CD4-positive, alpha-beta T cell (primary cell): ENCODE measurements at regions not wholly inside any gene's neighbourhood (a gene's known extent, or its start where the extent isn't known, plus 50 kb on each side); places are given as distances from the start of the nearest gene placed in this dataset.

Source experiments
- ATAC-seq: fragments of 200-7000 bp; cut with Tn5 transposase; one replicate; pipeline ENCODE4 v1.10.0; 2022; ENCODE audit warnings: mild to moderate bottlenecking; ENCODE audit not compliant: poor library complexity
- CTCF ChIA-PET: fragments of 350-600 bp; sonication (Branson Sonifier 250); formaldehyde crosslinking; loops from one replicate; lab custom pipeline; 2021; ENCODE audit warnings: antibody characterized with exemption, inconsistent platforms; lab: Charles Lee
- POLR2A ChIA-PET: fragments of 350-600 bp; sonication (Branson Sonifier 250); formaldehyde crosslinking; loops from one replicate; lab custom pipeline; 2021; ENCODE audit warnings: antibody characterized with exemption, inconsistent platforms; lab: Charles Lee
- DNase-seq, 14 experiments: peaks; one replicate each; pipeline ENCODE4 v3.0.0-alpha.2; 2013 to 2020; ENCODE audit warnings: mixed read lengths in 2 of 14
- H3K27ac ChIP-seq, 2 donors: one replicate each; pipeline versions ENCODE4 v1.5.1 to v1.7.0; 2013; ENCODE audit warnings: low read length in 2 of 2, low read depth in 1 of 2, mild to moderate bottlenecking in 1 of 2
- H3K27me3 ChIP-seq, 2 experiments: 1 replicate in 1 of 2; 2 replicates in 1 of 2; pipeline versions ENCODE4 v1.6.1 to v1.7.0; 2013; ENCODE audit warnings: low read length in 2 of 2, control low read depth in 1 of 2, mild to moderate bottlenecking in 1 of 2, moderate library complexity in 1 of 2; ENCODE audit not compliant: insufficient read depth in 2 of 2, control insufficient read depth in 1 of 2
- H3K36me3 ChIP-seq: one replicate; pipeline ENCODE4 v1.6.1; 2013; ENCODE audit warnings: low read length, control low read depth; ENCODE audit not compliant: insufficient read depth
- H3K4me1 ChIP-seq: one replicate; pipeline ENCODE4 v1.6.1; 2013; ENCODE audit warnings: low read length, control low read depth; ENCODE audit not compliant: insufficient read depth
- H3K4me3 ChIP-seq: one replicate; pipeline ENCODE4 v1.5.1; 2013; ENCODE audit warnings: mild to moderate bottlenecking, low read length, moderate library complexity
- H3K9me3 ChIP-seq, 2 experiments: 1 replicate in 1 of 2; 2 replicates in 1 of 2; pipeline versions ENCODE4 v1.6.1 to v1.7.0; 2013; ENCODE audit warnings: low read length in 2 of 2, mild to moderate bottlenecking in 2 of 2, control low read depth in 1 of 2, moderate library complexity in 1 of 2; ENCODE audit not compliant: control insufficient read depth in 1 of 2, insufficient read depth in 1 of 2
- H3K27ac Mint-ChIP-seq: one replicate; pipeline ENCODE4 v1.8.0; 2020; ENCODE audit warnings: mixed read lengths
- H3K27me3 Mint-ChIP-seq: one replicate; pipeline ENCODE4 v1.8.0; 2021; ENCODE audit warnings: mixed read lengths
- H3K36me3 Mint-ChIP-seq: one replicate; pipeline ENCODE4 v1.8.0; 2021; ENCODE audit warnings: low read depth, mixed read lengths
- H3K4me1 Mint-ChIP-seq: one replicate; pipeline ENCODE4 v1.8.0; 2021; ENCODE audit warnings: low read depth, mixed read lengths
- H3K4me3 Mint-ChIP-seq: one replicate; pipeline ENCODE4 v1.8.0; 2020; ENCODE audit warnings: mild to moderate bottlenecking, mixed read lengths
- H3K9me3 Mint-ChIP-seq: one replicate; pipeline ENCODE4 v1.8.0; 2020; ENCODE audit warnings: mixed read lengths
- CTCF ChIP-seq: fragments of 200-600 bp; IDR thresholded peaks from one replicate; pipeline ENCODE4 v1.8.0; 2022; ENCODE audit warnings: antibody characterized with exemption, mild to moderate bottlenecking
- intact Hi-C, 2 experiments: fragments of 100-400 bp; cut with DNase I in 1 of 2; cut with micrococcal nuclease in 1 of 2; formaldehyde crosslinking; loops; one replicate each; pipeline versions ENCODE4 v1.15.1 to v1.9.0; 2023 to 2025; cut with DNase I, micrococcal nuclease

- no peak overlapping the region for H3K27ac Mint-ChIP-seq
Measured at GRCh38 chr14:98070536-98070935, 1201.5 kb downstream of the BCL11B start.

GRCh38 chr14:98074111-98074510 is 1197.9 kb downstream of the BCL11B start:
- Histone ChIP-seq H3K27ac (no peak overlapping the region), H3K4me1 (no peaks in the 10 kb centered on the region)
- H3K36me3 Mint-ChIP-seq = no peaks in the 10 kb centered on the region

More at GRCh38 chr14:98070536-98070935, 1201.5 kb downstream of the BCL11B start:
- Histone ChIP-seq H3K9me3 (no peaks in the 10 kb centered on the region), H3K36me3 (no peaks in the 10 kb centered on the region), H3K27me3 (no peaks in the 10 kb centered on the region), H3K4me1 (no peaks in the 10 kb centered on the region), H3K4me3 (no peak overlapping the region), H3K27ac (no peak overlapping the region)
- no peaks in the 10 kb centered on the region for H3K27me3 Mint-ChIP-seq
- ChIA-PET CTCF (no interaction called here), POLR2A (no interaction called here)
- no peak overlapping the region for H3K4me3 Mint-ChIP-seq
- DNase-seq = no peak
- ATAC-seq = no peak
- TF ChIP-seq CTCF = no peak
- intact Hi-C loops = no loop called here
- H3K36me3 Mint-ChIP-seq = no peaks in the 10 kb centered on the region
- H3K9me3 Mint-ChIP-seq = no peaks in the 10 kb centered on the region
- H3K4me1 Mint-ChIP-seq = peaks cover 4% of the 10 kb centered on the region

GRCh38 chr14:98077176-98077575 is 1194.8 kb downstream of the BCL11B start:
- H3K27me3 Mint-ChIP-seq = no peaks in the 10 kb centered on the region
- intact Hi-C loops = no loop called here

More at GRCh38 chr14:98074111-98074510, 1197.9 kb downstream of the BCL11B start:
- Mint-ChIP-seq H3K9me3 (no peaks in the 10 kb centered on the region), H3K27me3 (no peaks in the 10 kb centered on the region), H3K27ac (no peak overlapping the region), H3K4me3 (no peak overlapping the region), H3K4me1 (peaks cover 4% of the 10 kb centered on the region)
- ChIA-PET POLR2A (no interaction called here), CTCF (no interaction called here)
- TF ChIP-seq CTCF = no peak
- no peaks in the 10 kb centered on the region for H3K9me3 ChIP-seq
- intact Hi-C loops = no loop called here
- H3K27me3 ChIP-seq = no peaks in the 10 kb centered on the region
- no peak for DNase-seq
- ATAC-seq = no peak
- no peak overlapping the region for H3K4me3 ChIP-seq
- no peaks in the 10 kb centered on the region for H3K36me3 ChIP-seq

More at GRCh38 chr14:98077176-98077575, 1194.8 kb downstream of the BCL11B start:
- no peak for DNase-seq
- no peaks in the 10 kb centered on the region for H3K9me3 ChIP-seq
- H3K27ac ChIP-seq = no peak overlapping the region
- H3K4me1 ChIP-seq = no peaks in the 10 kb centered on the region
- Mint-ChIP-seq H3K27ac (no peak overlapping the region), H3K9me3 (no peaks in the 10 kb centered on the region), H3K4me1 (peaks cover 8% of the 10 kb centered on the region), H3K36me3 (no peaks in the 10 kb centered on the region), H3K4me3 (no peak overlapping the region)
- no peaks in the 10 kb centered on the region for H3K36me3 ChIP-seq
- H3K27me3 ChIP-seq = no peaks in the 10 kb centered on the region
- no peak overlapping the region for H3K4me3 ChIP-seq
- no peak for ATAC-seq
- ChIA-PET CTCF (no interaction called here), POLR2A (no interaction called here)
- TF ChIP-seq CTCF = no peak
